Tibial nerve (tissue), 3 donors: ENCODE measurements at regions not wholly inside any gene's neighbourhood (a gene's known extent, or its start where the extent isn't known, plus 50 kb on each side); places are given as distances from the start of the nearest gene placed in this dataset.

ENCODE experiments used
- POLR2A ChIP-seq, 2 donors: fragments of 450-650 bp; IDR thresholded peaks; one replicate each; pipeline ENCODE4 v1.6.1; 2017; ENCODE audit warnings: antibody characterized with exemption in 2 of 2, mild to moderate bottlenecking in 2 of 2, moderate library complexity in 2 of 2
- TF ChIP-seq, protein P1 (sequence below), 5 experiments: fragments of 200-600 bp in 3 of 5; fragments of 450-650 bp in 2 of 5; sonication (generic) in 3 of 5; IDR thresholded peaks; one replicate each; pipeline ENCODE4 v1.5.1; 2016 to 2019; ENCODE audit warnings: antibody characterized with exemption in 5 of 5, mild to moderate bottlenecking in 3 of 5, moderate library complexity in 2 of 5

DNA sequence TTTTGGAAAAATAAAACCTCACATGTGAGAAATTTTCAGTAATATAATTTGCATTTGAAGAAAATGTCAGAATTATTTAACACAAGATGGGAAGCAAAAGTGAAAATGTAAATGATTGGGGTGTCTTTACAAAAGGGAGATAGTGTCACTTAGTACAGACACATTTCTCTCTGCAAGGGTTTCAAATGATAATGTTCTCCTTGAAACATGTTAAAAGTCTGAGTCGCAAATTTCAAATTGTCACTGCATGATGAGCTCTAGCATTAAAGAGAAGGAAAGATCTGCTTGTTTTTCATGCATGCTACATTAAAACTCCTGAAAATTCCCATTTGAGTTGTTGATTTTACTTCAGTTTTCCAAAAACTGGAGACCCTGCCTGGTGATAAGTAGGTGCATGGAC, 122.0 kb upstream of the LDB2 start:
- TF ChIP-seq POLR2A (IDR thresholded peaks at IDR 0.05): no peak
- TF ChIP-seq, protein P1, sequence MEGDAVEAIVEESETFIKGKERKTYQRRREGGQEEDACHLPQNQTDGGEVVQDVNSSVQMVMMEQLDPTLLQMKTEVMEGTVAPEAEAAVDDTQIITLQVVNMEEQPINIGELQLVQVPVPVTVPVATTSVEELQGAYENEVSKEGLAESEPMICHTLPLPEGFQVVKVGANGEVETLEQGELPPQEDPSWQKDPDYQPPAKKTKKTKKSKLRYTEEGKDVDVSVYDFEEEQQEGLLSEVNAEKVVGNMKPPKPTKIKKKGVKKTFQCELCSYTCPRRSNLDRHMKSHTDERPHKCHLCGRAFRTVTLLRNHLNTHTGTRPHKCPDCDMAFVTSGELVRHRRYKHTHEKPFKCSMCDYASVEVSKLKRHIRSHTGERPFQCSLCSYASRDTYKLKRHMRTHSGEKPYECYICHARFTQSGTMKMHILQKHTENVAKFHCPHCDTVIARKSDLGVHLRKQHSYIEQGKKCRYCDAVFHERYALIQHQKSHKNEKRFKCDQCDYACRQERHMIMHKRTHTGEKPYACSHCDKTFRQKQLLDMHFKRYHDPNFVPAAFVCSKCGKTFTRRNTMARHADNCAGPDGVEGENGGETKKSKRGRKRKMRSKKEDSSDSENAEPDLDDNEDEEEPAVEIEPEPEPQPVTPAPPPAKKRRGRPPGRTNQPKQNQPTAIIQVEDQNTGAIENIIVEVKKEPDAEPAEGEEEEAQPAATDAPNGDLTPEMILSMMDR (IDR thresholded peaks at IDR 0.05): no peak
